KOPT-K1 (cell line): ENCODE measurements at regions not wholly inside any gene's neighbourhood (a gene's known extent, or its start where the extent isn't known, plus 50 kb on each side); places are given as distances from the start of the nearest gene placed in this dataset.

ENCODE experiments used
- H3K27ac ChIP-seq: fragments of 200-600 bp; sonication (generic); 2 replicates; pipeline ENCODE4 v1.5.1; 2016; ENCODE audit warnings: antibody characterized with exemption, mild to moderate bottlenecking, low read depth, low read length; ENCODE audit not compliant: poor library complexity, severe bottlenecking
- H3K36me3 ChIP-seq: fragments of 200-600 bp; sonication (generic); 2 replicates; pipeline ENCODE4 v1.5.1; 2017; ENCODE audit warnings: antibody characterized with exemption, mild to moderate bottlenecking, low read length, moderate library complexity; ENCODE audit not compliant: insufficient read depth
- H3K9me3 ChIP-seq: fragments of 200-600 bp; sonication (generic); 2 replicates; pipeline ENCODE4 v1.5.1; 2017; ENCODE audit warnings: antibody characterized with exemption, low read length, mild to moderate bottlenecking; ENCODE audit not compliant: insufficient read depth, poor library complexity, severe bottlenecking

- H3K36me3 ChIP-seq = no peaks in the 10 kb centered on the region
- peak overlapping the region; percentile 42 for H3K27ac ChIP-seq
- H3K9me3 ChIP-seq = no peaks in the 10 kb centered on the region
Measured at GRCh38 chr5:54743997-54744788, 226.6 kb downstream of the SNX18 start.

- Histone ChIP-seq H3K36me3 (no peaks in the 10 kb centered on the region), H3K9me3 (no peaks in the 10 kb centered on the region), H3K27ac (peak overlapping the region; percentile 42)
Measured at GRCh38 chr5:54743581-54743980, 226.0 kb downstream of the SNX18 start.

- H3K36me3 ChIP-seq = no peaks in the 10 kb centered on the region
- H3K9me3 ChIP-seq = no peaks in the 10 kb centered on the region
- no peak overlapping the region for H3K27ac ChIP-seq
Measured at GRCh38 chr5:54742417-54742891, 224.9 kb downstream of the SNX18 start.

- Histone ChIP-seq H3K27ac (no peak overlapping the region), H3K36me3 (no peaks in the 10 kb centered on the region), H3K9me3 (no peaks in the 10 kb centered on the region)
Measured at GRCh38 chr5:54741711-54742110, 224.2 kb downstream of the SNX18 start.

GRCh38 chr5:54740141-54740540 lies 222.6 kb downstream of the SNX18 start:
- Histone ChIP-seq H3K9me3 (no peaks in the 10 kb centered on the region), H3K36me3 (no peaks in the 10 kb centered on the region), H3K27ac (no peak overlapping the region)

- no peaks in the 10 kb centered on the region for H3K9me3 ChIP-seq
- H3K27ac ChIP-seq = no peak overlapping the region
- H3K36me3 ChIP-seq = no peaks in the 10 kb centered on the region
Measured at GRCh38 chr5:54739371-54739770, 221.8 kb downstream of the SNX18 start.

GRCh38 chr5:54738973-54739367 lies 221.4 kb downstream of the SNX18 start:
- Histone ChIP-seq H3K9me3 (peaks cover 1% of the 10 kb centered on the region), H3K27ac (no peak overlapping the region), H3K36me3 (no peaks in the 10 kb centered on the region)

GRCh38 chr5:54738118-54738972 lies 220.8 kb downstream of the SNX18 start:
- Histone ChIP-seq H3K9me3 (peaks cover 4% of the 10 kb centered on the region), H3K36me3 (no peaks in the 10 kb centered on the region), H3K27ac (no peak overlapping the region)

- Histone ChIP-seq H3K36me3 (no peaks in the 10 kb centered on the region), H3K27ac (no peak overlapping the region)
Measured at GRCh38 chr5:54736003-54736797, 218.6 kb downstream of the SNX18 start.

GRCh38 chr5:54733101-54733500 lies 215.5 kb downstream of the SNX18 start:
- Histone ChIP-seq H3K9me3 (peaks cover 4% of the 10 kb centered on the region), H3K27ac (no peak overlapping the region)

More at GRCh38 chr5:54736003-54736797, 218.6 kb downstream of the SNX18 start:
- H3K9me3 ChIP-seq = peaks cover 4% of the 10 kb centered on the region

GRCh38 chr5:54732108-54732507 lies 214.5 kb downstream of the SNX18 start:
- Histone ChIP-seq H3K27ac (no peak overlapping the region), H3K36me3 (no peaks in the 10 kb centered on the region), H3K9me3 (peaks cover 4% of the 10 kb centered on the region)

More at GRCh38 chr5:54733101-54733500, 215.5 kb downstream of the SNX18 start:
- H3K36me3 ChIP-seq = no peaks in the 10 kb centered on the region

- no peaks in the 10 kb centered on the region for H3K36me3 ChIP-seq
- no peaks in the 10 kb centered on the region for H3K9me3 ChIP-seq
- no peak overlapping the region for H3K27ac ChIP-seq
Measured at GRCh38 chr5:54728588-54728915, 211.0 kb downstream of the SNX18 start.

- Histone ChIP-seq H3K27ac (no peak overlapping the region), H3K36me3 (no peaks in the 10 kb centered on the region), H3K9me3 (no peaks in the 10 kb centered on the region)
Measured at GRCh38 chr5:54727874-54728587, 210.5 kb downstream of the SNX18 start.
